ENCODE measurements at regions not wholly inside any gene's neighbourhood (a gene's known extent, or its start where the extent isn't known, plus 50 kb on each side); places are given as distances from the start of the nearest gene placed in this dataset.

DNA sequence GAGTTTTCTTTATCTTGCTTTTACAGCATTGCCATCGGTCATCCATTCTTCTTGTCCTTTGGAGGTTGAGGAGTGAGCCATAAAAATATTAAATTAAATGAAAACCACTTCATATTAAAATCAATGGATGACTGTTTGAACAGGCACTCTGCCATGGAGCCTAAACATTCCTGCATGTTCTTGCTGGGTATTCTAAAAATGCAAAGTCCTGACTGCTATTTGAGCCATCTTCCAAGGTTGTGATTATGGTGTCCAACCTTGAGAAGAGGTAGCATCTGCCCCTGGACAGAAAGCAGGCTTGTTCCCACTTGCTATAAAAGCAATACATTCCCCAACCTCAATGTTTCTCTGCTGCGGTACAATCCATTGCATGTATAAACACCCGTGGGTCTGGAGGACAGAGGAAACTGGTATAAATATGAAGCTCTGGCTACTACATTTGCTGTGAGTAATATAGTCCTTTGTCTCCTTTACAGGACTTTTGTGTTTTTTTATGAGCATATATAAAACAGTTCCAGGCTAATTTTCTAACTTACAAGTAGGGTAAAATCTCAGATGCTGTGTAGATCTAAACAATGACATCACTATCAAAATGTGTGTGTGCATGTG is 70.9 kb upstream of the FAT4 start:
- Histone ChIP-seq H3F3A (ENCODE audit: insufficient read depth, low read length) (no peaks in the 10 kb centered on the region), H3K27ac (ENCODE audit: low read length) (no peak overlapping the region), H3K9ac (ENCODE audit: low read length) (no peak overlapping the region), H3K79me2 (ENCODE audit: low read length) (no peaks in the 10 kb centered on the region), H4K20me1 (ENCODE audit: insufficient read depth, low read length) (no peaks in the 10 kb centered on the region), H3K27me3 (replicated peaks; ENCODE audit: insufficient read depth, low read length) (no peaks in the 10 kb centered on the region), H3K9me2 (replicated peaks; ENCODE audit: insufficient read depth, low read length) (no peaks in the 10 kb centered on the region), H3K4me3 (ENCODE audit: low read length) (no peak overlapping the region), H3K36me3 (replicated peaks; ENCODE audit: insufficient read depth, low read length) (no peaks in the 10 kb centered on the region), H3K9me3 (replicated peaks; ENCODE audit: insufficient read depth, low read length) (no peaks in the 10 kb centered on the region), H3K4me1 (ENCODE audit: low read length) (no peaks in the 10 kb centered on the region), H3K4me2 (ENCODE audit: low read depth, low read length) (no peak overlapping the region), H2AFZ (ENCODE audit: low read length) (no peak overlapping the region)
- no peak for DNase-seq
- TF ChIP-seq, protein P1, sequence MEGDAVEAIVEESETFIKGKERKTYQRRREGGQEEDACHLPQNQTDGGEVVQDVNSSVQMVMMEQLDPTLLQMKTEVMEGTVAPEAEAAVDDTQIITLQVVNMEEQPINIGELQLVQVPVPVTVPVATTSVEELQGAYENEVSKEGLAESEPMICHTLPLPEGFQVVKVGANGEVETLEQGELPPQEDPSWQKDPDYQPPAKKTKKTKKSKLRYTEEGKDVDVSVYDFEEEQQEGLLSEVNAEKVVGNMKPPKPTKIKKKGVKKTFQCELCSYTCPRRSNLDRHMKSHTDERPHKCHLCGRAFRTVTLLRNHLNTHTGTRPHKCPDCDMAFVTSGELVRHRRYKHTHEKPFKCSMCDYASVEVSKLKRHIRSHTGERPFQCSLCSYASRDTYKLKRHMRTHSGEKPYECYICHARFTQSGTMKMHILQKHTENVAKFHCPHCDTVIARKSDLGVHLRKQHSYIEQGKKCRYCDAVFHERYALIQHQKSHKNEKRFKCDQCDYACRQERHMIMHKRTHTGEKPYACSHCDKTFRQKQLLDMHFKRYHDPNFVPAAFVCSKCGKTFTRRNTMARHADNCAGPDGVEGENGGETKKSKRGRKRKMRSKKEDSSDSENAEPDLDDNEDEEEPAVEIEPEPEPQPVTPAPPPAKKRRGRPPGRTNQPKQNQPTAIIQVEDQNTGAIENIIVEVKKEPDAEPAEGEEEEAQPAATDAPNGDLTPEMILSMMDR (IDR thresholded peaks at IDR 0.05; ENCODE audit: low read length): no peak
- TF ChIP-seq EZH2phosphoT487 (IDR thresholded peaks at IDR 0.05; ENCODE audit: low read length) (no peak), EZH2 (optimal IDR thresholded peaks at IDR 0.05; ENCODE audit: low read depth, low read length) (no peak)

DNA sequence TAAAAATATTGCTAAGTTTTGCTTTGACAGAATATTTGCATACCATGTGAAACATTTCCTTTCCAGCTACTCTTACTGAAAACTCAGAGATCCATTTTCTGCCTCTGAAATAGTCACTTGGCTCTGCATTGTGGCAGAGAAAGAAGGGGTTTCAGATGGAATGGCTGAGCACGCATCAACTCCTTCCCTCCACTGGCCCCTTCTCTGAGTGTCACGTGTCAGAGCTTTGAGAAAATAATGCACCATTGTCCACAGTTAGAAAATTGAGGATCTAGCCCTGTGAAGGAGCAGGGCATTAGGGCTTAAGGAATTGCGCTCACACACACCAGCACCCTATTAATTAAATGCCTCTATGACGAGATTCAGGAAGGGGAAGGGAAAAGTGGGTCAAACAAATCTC is 78.8 kb upstream of the FAT4 start:
- no peak for TF ChIP-seq EZH2 (optimal IDR thresholded peaks at IDR 0.05; ENCODE audit: low read depth, low read length)
- no peak for TF ChIP-seq EZH2phosphoT487 (IDR thresholded peaks at IDR 0.05; ENCODE audit: low read length)
- TF ChIP-seq, protein P1 (IDR thresholded peaks at IDR 0.05; ENCODE audit: low read length): no peak
- no peak overlapping the region for H2AFZ ChIP-seq (ENCODE audit: low read length)
- H3K4me3 ChIP-seq (ENCODE audit: low read length): no peak overlapping the region
- no peaks in the 10 kb centered on the region for H3F3A ChIP-seq (ENCODE audit: insufficient read depth, low read length)
- H3K4me2 ChIP-seq (ENCODE audit: low read depth, low read length): no peak overlapping the region
- no peaks in the 10 kb centered on the region for H4K20me1 ChIP-seq (ENCODE audit: insufficient read depth, low read length)
- H3K9ac ChIP-seq (ENCODE audit: low read length): no peak overlapping the region
- no peaks in the 10 kb centered on the region for H3K9me2 ChIP-seq (replicated peaks; ENCODE audit: insufficient read depth, low read length)
- no peaks in the 10 kb centered on the region for H3K79me2 ChIP-seq (ENCODE audit: low read length)
- no peak for DNase-seq
- H3K27me3 ChIP-seq (replicated peaks; ENCODE audit: insufficient read depth, low read length): no peaks in the 10 kb centered on the region
- no peaks in the 10 kb centered on the region for H3K9me3 ChIP-seq (replicated peaks; ENCODE audit: insufficient read depth, low read length)
- no peak overlapping the region for H3K27ac ChIP-seq (ENCODE audit: low read length)
- H3K4me1 ChIP-seq (ENCODE audit: low read length): no peaks in the 10 kb centered on the region
- H3K36me3 ChIP-seq (replicated peaks; ENCODE audit: insufficient read depth, low read length): no peaks in the 10 kb centered on the region

DNA sequence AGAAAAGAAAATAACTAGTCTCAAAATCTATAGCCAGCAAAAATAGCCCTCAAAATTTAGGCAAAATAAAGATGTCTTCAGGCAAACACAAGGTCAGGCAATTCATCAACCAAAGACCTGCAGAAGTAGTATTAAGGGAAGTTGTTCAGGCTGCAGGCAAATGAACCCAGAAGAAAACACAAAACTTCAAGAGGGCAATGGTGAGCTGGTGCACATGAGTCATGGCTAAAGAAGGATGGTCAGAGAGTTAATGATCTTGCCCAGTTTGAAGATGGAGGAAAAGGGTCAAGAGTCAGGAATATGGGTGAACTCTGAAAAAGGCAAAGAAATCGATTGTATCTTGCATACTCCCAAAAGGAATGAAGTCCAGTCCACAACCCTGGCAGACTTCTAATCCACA is 83.1 kb upstream of the FAT4 start:
- Histone ChIP-seq H3K79me2 (ENCODE audit: low read length) (no peaks in the 10 kb centered on the region), H3K4me2 (ENCODE audit: low read depth, low read length) (no peak overlapping the region), H3K9ac (ENCODE audit: low read length) (no peak overlapping the region), H3K4me1 (ENCODE audit: low read length) (no peaks in the 10 kb centered on the region), H4K20me1 (ENCODE audit: insufficient read depth, low read length) (no peaks in the 10 kb centered on the region), H3K27me3 (replicated peaks; ENCODE audit: insufficient read depth, low read length) (no peaks in the 10 kb centered on the region), H3K9me3 (replicated peaks; ENCODE audit: insufficient read depth, low read length) (no peaks in the 10 kb centered on the region), H3K4me3 (ENCODE audit: low read length) (no peak overlapping the region), H3K27ac (ENCODE audit: low read length) (no peak overlapping the region), H3F3A (ENCODE audit: insufficient read depth, low read length) (no peaks in the 10 kb centered on the region), H3K36me3 (replicated peaks; ENCODE audit: insufficient read depth, low read length) (no peaks in the 10 kb centered on the region), H3K9me2 (replicated peaks; ENCODE audit: insufficient read depth, low read length) (no peaks in the 10 kb centered on the region), H2AFZ (ENCODE audit: low read length) (no peak overlapping the region)
- TF ChIP-seq EZH2 (optimal IDR thresholded peaks at IDR 0.05; ENCODE audit: low read depth, low read length) (no peak), EZH2phosphoT487 (IDR thresholded peaks at IDR 0.05; ENCODE audit: low read length) (no peak)
- TF ChIP-seq, protein P1 (IDR thresholded peaks at IDR 0.05; ENCODE audit: low read length): no peak
- DNase-seq: no peak
